AG08396 (cell line): ENCODE measurements at regions not wholly inside any gene's neighbourhood (a gene's known extent, or its start where the extent isn't known, plus 50 kb on each side); places are given as distances from the start of the nearest gene placed in this dataset.
"Not testable (repeated sequence)": the region's sequence is repeated elsewhere in the genome, so short reads cannot be mapped to it uniquely, and the experiment has no call there.

Source experiments
- DNase-seq: peaks from one replicate; pipeline ENCODE4 v3.0.0; 2012; ENCODE audit warnings: low spot score, mixed read lengths

GRCh38 chr6:112990971-112991370 lies 643.8 kb downstream of the RFPL4B start:
- peak; percentile 5 for DNase-seq

- no peak for DNase-seq
Observed at GRCh38 chr6:112991912-112992311, 644.8 kb downstream of the RFPL4B start.

GRCh38 chr6:112997421-112998085 lies 650.4 kb downstream of the RFPL4B start:
- no peak for DNase-seq

DNA sequence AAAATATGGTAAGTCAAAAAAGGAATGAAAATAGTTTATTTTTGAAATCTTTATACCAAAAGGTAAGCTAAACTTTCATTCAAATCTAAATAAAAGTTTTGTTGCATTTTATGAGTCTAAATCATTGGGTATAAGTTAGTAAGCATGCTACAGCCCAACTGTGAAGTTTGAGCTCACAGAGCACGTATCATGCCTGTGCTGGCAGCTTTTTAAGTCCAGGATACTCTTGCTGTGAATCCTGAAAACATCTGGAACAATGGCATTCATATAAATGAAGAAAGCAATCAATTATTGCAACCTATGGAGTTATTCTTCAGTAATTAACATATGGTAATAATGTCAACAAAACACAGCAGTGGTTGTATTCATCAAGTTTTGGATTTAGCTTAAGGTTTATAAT lies 656.9 kb downstream of the RFPL4B start:
- DNase-seq = no peak

DNA sequence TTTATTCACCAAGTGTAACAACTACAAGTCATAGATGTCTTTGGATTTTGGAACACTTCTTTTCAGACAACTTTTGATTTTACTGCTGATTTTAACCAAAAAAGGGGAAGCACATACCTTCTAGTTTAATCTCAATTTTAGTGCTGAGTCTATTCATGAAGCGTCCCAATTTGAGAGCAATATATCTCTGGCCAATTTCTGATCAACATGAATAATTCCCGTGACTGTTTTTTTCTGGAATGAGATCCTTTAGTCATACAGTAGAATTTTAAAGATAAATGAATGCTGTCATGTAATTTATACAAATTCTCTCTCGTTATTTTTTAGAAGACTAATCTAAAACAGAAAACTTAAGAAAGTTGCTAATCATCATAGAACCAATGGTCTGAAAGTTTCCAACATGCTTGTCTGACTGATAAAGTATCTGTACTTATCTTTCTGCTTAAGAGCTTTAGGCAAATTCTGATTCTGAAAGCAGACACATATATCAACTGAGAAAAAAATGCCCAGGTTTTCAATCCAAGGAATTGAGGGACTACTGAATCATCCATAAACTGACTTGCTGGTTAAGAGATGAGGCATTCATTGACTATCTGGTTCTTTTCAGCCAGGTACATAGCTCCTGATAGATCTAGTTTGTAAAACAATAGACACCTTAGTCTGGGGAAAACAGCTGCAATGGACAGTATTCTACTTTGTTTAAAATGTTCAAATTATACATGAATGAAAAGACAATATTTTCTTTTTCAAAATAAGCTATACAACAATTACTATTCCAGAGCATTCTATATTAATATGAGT lies 657.5 kb downstream of the RFPL4B start:
- DNase-seq = no peak

DNA sequence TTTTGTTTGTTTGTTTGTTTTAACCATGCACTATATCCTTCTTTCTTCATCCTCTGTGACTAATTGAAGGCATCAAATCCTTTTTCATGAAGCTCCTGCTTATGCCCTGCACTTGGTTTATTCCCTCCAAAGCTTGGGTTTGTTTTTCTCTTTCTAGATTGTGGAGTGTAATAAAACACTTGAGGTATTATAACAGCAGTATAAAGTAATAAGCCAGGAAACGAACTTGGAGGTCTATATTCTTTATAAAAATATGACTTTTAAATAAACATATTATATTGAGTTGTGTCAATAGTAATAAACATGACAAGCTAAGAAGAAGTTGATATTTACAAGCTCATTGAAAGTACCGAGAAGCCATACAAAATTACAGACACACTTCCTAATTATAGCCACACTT lies 659.4 kb downstream of the RFPL4B start:
- no peak for DNase-seq

DNA sequence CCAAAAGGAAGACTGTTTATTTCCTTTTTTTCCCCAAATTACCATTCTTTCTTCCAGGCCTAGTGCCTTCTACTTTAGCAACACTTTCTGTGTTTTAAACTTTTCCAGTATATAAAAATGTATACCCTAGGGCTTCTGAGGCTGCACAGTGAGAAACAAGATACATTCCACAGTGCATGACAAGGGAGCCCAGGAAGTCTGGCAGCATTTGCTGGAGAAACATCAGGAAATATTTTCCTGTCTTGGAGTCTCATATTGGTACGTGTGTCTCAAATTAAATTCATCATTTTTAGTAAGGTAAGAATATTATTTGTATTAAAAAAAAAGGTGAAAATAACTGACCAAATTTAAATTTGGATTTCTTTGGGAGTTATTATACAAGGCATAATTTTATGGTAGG lies 662.6 kb downstream of the RFPL4B start:
- DNase-seq = no peak

- no peak for DNase-seq
Observed at GRCh38 chr6:113010196-113010989, 663.3 kb downstream of the RFPL4B start.

DNA sequence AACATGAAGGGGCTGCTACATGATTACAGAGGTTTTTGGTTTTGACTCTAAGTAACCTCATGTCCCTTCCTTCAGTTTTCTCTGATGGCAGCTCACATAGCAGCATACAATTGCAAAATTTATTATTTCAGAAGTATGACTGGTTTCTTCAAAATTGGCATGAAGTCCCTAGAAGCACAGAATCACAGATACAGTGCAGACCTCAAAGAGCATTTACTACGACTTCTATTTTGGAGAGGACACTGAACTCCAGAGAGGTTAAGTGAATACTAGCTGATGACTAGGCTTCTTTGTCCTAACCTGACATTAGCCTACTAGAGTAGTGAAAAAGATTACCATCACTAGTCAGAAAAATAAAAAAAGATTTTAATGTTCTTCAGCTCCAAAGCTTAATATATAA lies 664.3 kb downstream of the RFPL4B start:
- DNase-seq = no peak

DNA sequence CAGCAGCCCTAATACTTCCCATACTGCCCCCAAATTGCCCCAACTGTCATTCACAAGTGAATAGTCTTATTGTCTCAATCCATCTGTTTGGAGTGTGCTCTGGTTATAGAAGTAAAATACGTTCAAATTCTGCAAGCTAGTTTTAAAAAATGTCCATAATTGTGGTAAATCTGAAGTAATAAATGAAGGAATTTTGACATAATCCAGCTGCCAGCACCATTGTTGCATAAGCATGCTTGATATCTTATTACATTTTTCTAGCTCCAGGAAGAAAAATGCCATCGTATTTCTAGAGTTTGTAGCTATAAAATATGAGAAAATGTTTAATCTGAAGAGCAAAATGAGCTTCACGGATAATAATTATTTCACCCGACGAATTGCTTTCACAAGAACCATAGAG lies 664.7 kb downstream of the RFPL4B start:
- DNase-seq = no peak

- DNase-seq = peak; percentile 5
Observed at GRCh38 chr6:113015249-113015648, 668.1 kb downstream of the RFPL4B start.

DNA sequence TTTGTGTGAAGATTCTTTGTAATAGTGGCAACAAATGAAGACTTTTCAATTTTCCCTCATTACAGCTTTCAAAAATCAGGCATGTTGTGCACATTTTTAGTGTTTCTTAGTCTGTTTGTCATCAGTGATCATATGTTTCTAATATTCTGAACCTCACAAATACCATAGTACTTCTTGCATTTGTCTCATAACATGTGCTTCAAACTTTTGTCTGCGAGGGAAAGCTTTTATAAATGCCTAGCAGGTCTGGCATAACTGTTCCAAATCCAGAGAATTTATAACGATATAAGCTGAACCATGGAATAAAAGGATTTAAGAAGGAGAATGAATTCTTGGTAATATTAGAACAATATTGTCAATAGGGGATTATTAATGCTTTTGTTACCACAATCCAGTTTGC lies 670.2 kb downstream of the RFPL4B start:
- DNase-seq = no peak

DNA sequence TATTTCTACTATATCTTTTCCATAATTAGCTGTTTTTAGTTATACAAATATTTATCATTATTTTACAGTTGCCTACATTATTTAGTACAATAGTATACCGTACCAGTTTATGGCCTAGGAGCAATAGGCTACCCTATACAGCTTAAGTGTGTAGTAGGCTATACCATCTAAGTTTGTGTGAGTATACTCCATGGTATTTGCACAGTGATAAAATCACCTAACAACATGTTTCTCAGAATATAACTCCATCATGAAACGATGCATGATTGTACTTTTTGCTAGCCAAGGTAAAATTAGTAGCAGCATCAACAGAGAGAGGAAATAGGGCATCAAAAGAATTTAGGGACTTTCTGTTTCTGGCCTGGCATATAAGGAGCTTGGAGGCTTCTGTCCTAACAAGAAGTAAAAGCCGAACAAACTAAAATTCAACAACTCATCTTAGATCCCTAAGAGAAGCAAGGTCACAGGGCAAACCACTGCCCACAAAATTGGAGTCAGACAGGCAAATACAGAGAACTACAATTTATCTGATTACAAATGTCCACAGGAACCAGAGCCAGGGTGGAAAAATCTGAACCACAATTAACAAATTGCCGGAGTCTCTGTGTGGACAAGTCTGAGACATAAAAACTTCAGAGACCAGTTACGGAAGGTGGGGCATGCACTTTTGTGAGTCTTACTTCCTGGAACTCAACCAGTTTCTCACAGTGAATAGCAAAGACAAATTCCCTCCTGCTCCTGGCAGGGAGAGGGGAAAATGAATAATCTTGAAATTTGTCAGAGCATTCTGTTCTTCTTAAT lies 671.4 kb downstream of the RFPL4B start:
- DNase-seq = peak; percentile 18

DNA sequence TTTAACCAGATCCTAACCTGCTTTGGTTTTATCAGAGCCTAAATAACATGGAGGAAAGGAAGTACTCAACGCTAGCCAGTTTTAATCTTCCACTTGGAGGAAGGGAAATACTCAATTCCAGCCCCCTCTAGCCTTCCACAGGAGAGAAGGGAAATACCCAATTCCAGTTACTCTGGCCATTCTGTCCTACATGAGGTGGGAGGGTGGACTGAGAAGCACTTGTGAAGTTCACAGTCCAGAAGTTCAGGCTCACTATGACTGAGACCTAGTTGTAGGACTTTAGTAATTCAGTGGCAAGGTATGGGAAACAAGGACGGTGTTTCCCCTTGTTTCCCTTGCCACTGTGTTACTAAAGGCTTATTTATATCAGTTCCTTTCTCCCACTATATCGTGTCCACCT lies 672.0 kb downstream of the RFPL4B start:
- no peak for DNase-seq

DNA sequence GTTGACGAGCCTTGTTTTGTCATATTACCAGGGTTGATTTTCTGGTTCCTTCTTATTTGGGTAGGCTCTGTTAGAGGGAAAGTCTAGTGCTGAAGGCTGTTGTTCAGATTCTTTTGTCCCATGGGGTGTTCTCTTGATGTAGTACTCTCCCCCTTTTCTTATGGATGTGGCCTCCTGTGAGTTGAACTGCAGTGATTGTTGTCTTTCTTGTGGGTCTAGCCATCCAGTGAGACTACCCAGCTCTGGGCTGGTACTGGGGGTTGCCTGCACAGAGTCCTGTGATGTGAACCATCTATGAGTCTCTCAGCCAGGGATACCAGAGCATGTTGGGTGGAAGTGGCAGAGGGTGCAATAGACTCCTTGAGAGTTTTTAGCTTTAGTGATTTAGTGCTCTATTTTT lies 680.6 kb downstream of the RFPL4B start:
- DNase-seq = no peak

DNA sequence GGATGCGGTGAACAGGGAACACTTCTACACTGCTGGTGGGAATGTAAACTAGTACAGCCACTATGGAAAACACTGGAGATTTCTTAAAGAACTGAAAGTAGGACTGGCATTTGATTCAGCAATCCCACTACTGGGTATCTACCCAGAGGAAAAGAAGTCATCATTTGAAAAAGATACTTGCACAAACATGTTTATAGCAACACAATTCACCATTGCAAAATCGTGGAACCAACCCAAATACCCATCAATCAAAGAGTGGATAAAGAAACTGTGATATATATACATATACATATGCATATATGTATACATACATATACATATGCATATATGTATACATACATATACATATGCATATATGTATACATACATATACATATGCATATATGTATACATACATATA lies 682.0 kb downstream of the RFPL4B start:
- DNase-seq = not testable (repeated sequence)

- no peak for DNase-seq
Observed at GRCh38 chr6:113031591-113032238, 684.6 kb downstream of the RFPL4B start.

DNA sequence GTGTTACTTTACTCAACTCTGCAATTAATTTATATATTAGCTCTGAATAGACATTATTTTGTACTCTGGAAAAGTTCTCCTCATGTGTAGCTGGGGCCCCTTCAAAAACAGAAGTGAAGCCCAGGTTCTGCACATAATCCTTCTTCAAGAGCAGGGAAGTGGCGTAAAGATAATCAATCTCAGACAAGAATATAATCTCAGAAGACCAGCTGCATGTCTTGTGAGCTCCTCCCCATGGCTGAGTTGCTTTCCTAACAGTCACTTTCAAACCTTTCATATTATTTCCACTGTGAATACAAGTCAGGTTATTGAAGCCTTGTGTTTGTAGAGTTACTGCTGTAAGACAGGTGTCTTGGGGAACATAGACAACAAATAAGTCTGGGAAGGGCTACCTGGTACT lies 691.9 kb downstream of the RFPL4B start:
- no peak for DNase-seq

GRCh38 chr6:113047148-113047547 lies 700.0 kb downstream of the RFPL4B start:
- DNase-seq = no peak

DNA sequence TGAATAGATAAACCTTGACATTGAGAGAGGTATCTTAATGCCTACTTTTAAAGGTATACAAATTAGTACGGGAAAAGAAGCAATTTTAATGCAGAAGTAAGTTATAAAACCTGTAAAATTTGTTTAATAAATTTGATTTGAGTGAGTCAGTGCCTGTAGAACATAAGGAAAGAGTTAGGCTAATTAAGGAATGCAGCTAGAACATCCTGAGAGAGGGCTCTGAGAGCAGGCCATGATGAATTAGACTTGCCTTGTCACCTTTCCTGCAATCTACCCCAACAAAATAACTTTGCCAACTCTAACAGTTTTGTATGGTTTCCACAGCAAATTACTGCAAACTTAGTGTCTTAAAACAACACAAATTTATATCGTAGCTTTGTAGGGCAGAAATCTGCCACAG lies 700.8 kb downstream of the RFPL4B start:
- DNase-seq = no peak

DNA sequence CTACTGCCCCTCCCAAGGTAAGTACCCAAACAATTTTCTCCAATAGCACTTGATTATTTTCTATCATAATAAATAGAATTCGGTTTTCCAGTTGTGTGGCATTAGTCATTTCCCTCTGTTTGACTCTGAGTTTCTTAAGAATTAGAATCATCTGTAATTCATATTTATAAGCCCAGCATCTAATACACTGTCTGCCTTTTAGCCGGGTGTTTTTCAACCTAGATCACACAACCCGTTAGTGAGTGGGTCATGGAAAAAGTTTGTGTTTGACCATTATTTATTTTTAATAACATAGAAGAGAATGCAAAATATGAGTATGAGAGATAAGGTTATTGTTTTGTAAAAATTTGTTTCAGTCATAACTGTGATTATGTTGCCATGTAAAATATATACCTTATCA lies 701.6 kb downstream of the RFPL4B start:
- no peak for DNase-seq

GRCh38 chr6:113049190-113049589 lies 702.1 kb downstream of the RFPL4B start:
- DNase-seq = no peak
